ENCODE measurements at regions not wholly inside any gene's neighbourhood (a gene's known extent, or its start where the extent isn't known, plus 50 kb on each side); places are given as distances from the start of the nearest gene placed in this dataset.
A peak's percentile ranks its signal among the peaks of the same experiment; 100 is the strongest.
"Not testable (repeated sequence)": the region's sequence is repeated elsewhere in the genome, so short reads cannot be mapped to it uniquely, and the experiment has no call there.

DNA sequence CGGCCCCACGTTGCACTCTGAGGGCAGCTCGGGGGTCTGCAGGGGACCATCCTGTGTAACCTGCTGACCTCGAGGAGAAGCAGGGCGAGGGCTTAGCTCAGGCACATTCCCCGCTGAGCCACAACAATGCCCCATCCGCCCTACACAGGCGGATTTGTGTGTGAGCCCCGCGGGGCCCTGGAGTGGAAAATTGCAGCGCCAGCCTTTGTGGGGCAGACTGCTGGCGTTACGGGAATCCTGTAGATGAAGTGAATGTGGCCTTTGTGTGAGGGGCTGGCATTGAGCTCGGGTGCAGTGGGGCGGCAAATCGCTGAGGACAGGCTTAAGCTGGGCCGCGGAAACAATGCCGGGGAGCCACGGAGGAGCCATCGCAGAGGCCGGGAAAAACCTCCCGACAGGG is 3970.3 kb upstream of the TPTE start:
- not testable (repeated sequence) for DNase-seq (ENCODE audit: low read depth, low spot score); H3K4me3 ChIP-seq (ENCODE audit: low read length)

DNA sequence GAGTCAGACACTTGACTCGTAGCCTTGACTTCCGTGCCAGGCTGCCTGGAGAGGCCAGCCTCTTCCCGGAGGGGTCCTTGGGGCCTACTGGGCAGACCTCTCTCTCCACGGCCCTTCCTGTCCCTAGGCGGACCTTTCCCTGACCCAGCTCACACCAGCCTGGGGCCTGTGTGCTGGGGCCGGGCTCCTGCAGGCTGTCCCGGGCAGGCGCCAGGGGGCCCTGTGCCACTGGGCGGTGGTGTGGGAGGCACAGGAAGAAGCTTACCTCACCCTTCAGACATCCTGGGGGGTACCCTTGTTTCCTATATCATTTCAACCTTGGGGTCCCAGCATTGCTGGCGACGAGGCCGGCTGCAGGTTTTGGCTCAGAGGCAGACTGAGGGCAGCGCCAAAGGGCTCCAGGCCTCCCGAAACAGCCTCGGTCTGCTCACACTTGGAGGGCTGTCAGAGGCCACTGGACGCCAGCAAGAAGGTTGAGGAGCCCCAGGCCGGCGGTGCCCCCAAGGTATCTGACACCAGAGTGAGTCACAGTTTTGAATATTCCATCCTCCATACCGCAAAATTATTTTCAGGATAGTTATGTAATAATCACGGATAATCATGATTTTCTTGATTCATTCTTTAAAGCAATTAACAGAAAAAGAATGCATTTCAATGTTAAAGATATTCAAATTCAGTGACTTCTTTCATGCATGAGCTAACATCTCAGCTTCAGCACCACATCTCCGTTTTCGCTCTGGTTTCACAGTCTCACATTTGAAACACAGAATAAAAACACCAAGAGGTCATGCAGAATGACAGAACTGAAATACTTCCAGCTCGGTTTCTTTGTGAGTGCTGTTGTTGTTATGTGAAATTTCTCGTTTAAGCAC is 3967.6 kb upstream of the TPTE start:
- not testable (repeated sequence) for H3K4me3 ChIP-seq (ENCODE audit: low read length); DNase-seq (ENCODE audit: low read depth, low spot score)

DNA sequence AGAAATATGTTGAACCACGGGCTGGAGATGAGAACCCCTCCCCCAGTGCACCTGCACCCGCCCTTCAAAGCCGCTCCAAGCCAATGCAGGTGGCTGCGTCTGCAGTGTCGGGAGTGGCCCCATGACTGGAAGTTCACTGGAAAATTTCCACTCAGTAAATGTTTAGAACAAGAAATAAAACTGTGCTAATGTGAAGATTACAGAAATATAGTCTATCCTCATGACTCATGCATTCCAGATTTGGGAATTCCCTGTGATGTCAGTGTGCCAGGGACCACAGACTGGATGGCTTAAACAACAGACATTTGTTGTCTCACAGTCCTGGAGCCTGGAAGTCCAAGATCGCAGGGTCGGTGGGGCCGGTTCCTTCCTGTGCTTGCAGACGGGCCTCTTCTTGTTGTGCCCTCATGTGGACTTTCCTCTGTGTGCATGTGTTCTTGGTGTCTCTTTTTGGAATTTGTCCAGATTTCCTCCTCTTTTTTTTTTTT is 3967.0 kb upstream of the TPTE start:
- DNase-seq (ENCODE audit: low read depth, low spot score); H3K4me3 ChIP-seq (ENCODE audit: low read length): not testable (repeated sequence)

DNA sequence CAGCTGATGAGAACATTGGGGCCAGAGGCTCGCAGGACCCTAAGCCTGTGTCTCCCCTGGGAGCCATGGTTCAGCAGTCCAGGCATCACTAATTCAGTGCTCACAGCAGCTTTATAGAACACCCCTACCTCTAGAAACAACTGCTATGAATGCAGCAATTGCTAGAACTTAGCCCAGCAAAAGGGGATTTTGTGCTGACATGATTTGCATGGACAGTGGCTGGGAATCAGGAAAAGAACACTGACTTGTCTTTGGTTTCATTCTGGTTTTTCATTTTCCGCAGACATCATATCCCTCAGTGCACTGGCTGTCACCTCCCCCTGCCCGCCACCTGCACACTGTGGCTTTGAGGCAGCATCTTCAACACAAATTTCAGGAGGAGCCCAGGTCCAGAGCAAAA is 3964.9 kb upstream of the TPTE start:
- DNase-seq (ENCODE audit: low read depth, low spot score); H3K4me3 ChIP-seq (ENCODE audit: low read length): not testable (repeated sequence)

DNA sequence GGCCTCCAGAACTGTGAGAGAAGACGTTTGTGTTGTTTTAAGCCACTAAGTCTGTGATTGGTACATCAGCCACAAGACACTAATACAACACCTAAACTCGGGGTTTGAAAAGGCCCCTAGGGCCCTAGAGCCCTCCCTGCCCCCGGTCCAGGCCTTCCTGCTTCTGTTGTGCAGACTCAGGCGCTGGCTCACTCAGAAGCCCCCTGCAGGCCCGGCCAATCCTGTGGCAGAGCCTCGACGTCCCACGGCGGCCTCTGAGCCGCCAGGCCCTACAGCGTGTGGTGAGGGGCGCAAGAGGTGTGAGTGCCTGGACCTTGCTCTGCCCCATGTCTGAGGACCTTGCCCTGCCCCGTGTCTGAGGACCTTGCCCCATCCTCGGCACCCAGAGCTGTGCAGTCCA is 3964.0 kb upstream of the TPTE start:
- H3K4me3 ChIP-seq (ENCODE audit: low read length); DNase-seq (ENCODE audit: low read depth, low spot score): not testable (repeated sequence)

DNA sequence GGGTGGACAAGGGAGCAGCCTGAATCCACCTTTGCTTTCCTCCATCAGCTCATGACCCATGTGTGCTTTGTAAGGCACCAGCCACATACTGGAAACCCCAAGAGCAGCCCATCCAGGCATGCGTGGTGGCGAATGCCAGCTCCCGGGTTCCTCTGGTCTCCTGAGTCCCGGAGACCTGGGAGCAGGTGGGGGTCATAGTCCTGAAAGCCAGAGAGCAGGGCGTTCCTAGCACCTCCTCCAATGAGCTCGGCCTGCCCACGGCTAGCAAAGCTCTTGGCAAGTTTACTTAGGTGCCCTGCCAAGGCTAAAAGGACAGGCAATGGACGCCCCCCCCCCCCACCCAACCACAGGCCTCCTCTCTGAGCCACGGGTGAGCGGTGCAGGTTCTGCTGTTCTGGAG is 3960.2 kb upstream of the TPTE start:
- not testable (repeated sequence) for H3K4me3 ChIP-seq (ENCODE audit: low read length); DNase-seq (ENCODE audit: low read depth, low spot score)

DNA sequence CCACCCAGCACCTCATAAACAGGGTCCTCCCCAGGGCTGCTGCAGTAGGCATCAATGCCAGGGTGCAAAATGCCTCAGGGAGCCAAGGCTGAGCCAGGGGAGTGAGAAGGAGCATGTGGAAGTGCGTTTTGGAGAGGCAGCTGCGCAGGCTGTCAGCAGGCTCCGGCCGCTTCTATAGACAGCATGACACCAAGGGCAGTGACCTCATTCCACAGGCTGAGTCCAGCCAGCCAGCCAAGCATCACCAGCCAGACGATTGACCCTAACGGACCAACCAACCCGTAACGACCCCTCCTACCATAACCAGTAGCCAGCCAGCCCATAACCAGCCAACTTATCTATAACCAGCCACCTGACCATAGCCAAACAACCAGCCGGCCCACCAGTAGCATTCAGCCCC is 3959.8 kb upstream of the TPTE start:
- H3K4me3 ChIP-seq (ENCODE audit: low read length); DNase-seq (ENCODE audit: low read depth, low spot score): not testable (repeated sequence)

DNA sequence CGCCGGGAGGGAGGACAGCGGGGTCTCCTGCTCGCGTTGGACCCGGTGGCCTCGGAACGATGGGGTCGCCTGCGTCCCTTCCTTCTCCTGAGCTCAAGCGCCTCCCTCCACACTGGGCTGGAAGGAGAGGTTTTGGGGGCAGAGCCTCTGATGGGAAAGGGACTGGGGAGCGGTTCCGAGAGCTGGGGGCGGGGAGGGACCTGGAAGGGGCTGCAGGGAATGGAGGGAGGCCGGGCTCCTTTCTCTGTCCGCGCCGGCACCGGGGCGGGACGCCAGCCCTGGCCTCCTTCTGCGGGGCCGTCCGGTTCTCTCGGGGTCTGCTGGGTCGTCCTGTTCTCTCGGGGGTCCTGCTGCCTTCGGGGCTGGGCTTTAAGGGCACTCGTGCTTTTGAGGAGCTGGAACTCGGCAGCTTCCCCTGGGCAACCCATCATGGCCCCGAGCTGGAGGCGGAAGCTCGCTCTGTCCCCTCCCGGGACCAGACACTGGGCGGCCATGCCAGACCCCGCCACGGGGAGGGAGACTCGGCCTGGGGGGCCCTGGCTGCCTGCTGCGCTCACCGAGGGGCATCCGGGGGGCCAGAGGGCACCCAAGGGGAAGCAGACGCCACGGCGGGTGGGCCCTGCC is 3956.7 kb upstream of the TPTE start:
- not testable (repeated sequence) for H3K4me3 ChIP-seq (ENCODE audit: low read length); DNase-seq (ENCODE audit: low read depth, low spot score)

DNA sequence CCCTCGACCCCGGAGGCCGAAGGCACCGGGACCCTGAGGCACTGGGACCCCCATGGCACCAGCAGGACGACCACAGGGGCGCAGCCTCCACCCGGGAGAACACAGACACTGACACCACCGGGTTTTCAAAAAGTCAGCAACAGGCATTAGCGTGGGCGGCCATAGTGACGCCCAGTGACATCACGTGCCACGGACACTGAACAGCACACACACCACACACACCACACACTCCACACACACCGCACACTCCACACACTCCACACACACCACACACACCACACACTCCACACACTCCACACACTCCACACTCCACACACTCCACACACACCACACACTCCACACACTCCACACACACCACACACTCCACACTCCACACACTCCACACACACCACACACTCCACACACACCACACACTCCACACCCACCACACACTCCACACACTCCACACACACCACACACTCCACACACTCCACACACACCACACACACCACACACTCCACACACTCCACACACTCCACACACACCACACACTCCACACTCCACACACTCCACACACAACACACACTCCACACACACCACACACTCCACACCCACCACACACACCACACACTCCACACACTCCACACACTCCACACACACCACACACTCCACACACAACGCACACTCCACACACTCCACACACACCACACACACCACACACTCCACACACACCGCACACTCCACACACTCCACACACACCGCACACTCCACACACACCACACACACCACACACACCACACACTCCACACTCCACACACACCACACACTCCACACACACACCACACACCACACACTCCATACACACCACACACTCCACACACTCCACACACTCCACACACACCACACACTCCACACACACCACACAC is 3955.9 kb upstream of the TPTE start:
- H3K4me3 ChIP-seq (ENCODE audit: low read length): peak overlapping the region; percentile 35
- DNase-seq (ENCODE audit: low read depth, low spot score): not testable (repeated sequence)

DNA sequence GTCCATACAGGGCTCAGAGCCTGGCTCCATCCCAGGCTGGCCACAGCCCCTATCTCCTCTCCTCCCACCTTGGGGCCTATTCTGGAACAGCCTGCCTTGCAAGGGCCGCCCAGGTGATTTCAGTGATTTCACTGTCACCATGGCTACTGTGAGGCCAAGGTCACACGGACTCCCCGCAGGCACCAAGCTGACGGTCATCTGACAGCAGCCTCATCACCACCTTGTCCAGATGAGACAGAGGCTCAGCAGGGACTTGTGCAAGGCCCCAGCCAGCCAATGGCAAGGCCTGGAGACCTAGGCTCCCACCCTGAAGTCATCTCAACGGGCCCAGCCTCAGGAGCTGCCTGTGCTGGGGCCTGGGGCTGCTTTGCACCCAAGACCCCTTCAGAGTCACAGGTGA is 3953.8 kb upstream of the TPTE start:
- H3K4me3 ChIP-seq (ENCODE audit: low read length); DNase-seq (ENCODE audit: low read depth, low spot score): not testable (repeated sequence)

DNA sequence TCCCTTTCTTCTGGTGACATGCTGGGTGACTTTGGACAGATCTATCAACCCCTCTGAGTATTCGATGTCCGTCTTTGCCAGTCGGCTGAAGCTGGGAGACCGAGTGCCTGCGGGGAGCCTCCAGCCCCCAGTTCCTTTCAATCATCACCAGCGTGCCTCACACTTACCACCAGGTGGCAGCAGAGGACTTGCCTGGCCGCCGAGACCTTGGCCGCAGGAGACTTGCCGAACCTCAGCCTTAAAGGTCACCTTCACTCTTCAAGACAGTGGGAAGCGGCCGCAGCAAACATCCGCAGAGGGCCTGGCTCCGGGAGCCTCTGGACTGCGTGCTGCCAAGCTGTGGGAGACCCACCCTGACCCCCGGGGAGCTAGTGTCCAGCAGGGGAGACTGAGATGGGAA is 3952.2 kb upstream of the TPTE start:
- not testable (repeated sequence) for DNase-seq (ENCODE audit: low read depth, low spot score); H3K4me3 ChIP-seq (ENCODE audit: low read length)

DNA sequence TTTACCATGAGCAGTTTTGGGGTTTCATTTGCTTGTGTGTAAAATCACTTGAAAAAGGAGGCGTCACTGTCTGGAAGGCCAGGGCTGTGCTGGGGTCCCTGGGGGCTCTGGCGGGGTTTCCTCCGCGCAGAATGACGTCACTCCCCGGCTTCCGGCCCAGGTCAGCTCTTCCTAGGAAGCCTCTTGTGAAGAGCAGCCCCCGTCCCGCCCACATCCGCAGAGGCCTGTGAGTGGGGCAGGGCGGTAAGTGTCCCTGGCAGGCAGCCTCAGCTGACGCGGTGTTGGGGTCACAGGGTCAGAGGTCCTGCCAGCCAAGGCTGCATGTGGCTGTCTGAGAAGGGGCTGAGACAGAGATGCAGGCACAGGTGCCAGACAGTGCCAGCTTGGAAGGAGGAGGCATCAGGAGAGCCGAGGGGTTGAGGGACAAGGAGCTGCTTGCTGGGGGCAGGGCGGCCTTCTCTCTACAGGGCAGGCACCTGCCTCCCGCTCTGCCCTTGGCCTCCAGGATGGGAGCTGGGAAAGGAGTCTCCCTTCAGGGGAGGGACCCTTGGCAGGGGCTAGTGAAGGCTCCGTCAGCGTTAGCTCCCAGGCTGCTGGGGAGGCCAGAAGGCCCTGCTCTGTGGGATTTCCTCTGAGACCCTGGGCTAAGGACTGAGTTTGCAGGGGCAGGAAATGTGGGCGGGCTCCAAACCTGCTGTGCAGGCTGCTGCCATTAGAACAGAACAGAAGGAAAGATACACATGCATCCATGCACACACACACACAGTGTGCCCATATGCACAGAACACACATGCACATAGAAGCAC is 3951.6 kb upstream of the TPTE start:
- not testable (repeated sequence) for DNase-seq (ENCODE audit: low read depth, low spot score)

DNA sequence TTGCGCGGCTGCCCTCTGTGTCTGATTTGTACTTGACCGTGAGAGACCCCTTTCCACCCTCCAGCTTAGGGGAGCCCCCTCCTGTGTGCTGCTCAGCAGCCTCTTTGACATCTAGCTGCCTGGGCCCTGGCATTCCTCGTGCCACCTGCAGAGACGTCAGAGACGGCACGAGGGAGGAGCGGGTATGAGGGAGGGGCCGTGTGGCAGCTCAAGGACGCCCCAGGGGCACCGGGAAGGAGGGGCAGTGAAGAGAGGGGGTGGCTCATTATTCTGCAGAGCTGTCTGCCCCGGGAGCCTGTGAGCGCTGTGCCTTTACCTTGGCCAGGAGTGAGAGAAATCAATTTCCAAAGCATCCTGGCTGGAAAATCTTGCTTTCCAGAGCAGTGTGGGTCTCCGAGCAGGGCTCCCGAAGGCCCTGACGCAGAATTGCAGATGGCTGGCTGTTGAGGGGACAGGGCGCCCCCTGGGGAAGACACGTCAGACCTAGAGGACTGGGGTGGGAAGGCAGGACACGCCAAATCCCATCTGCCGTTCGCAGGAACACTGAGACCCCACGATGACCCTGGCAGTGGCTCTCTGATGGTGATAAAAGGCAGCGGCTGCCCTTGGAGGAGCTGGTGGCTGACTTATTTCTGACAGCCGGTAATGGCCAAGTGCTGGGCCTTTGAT is 3950.5 kb upstream of the TPTE start:
- not testable (repeated sequence) for H3K4me3 ChIP-seq (ENCODE audit: low read length); DNase-seq (ENCODE audit: low read depth, low spot score)

More for the DNA sequence above, 3951.6 kb upstream of the TPTE start:
- H3K4me3 ChIP-seq (ENCODE audit: low read length): not testable (repeated sequence)

DNA sequence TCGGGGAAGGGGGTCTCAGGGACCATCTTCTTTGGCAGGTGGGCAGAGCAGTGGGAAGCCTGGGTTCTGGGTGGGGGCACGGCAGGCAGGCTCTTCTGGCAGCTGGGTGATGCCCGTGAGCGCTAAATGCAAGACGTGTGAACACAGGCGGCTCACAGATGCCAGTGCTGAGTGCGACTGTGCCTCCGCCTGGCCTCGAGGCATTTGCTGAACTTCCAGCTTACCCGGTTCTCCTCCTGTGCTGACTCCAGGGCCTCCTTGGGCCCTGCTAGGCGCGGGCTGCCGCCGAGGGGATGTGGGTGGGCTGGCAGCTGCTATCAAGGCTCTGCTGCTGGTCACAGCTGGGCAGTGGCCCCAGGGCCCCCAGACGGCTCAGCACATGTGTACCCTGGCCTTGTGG is 3947.8 kb upstream of the TPTE start:
- DNase-seq (ENCODE audit: low read depth, low spot score): not testable (repeated sequence)

DNA sequence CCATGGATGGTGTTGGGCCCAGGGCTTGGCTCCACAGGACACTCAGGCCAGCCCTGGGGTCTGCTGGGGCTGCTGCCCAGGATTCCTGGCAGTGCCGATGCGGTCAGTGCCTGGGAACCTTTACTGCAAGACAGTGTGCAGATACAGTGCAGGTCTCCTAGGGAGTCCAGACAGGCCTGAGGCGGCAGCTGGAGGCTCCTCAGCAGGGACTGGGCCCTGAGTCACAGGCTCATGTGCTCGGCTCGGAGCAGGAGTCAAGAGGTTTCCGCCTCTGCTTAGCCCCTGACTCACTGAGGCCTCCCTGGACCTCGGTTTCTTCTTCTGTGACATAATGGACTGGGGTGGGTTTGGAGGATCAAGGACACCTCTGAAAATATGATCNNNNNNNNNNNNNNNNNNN is 3941.6 kb upstream of the TPTE start:
- DNase-seq (ENCODE audit: low read depth, low spot score); H3K4me3 ChIP-seq (ENCODE audit: low read length): not testable (repeated sequence)

More for the DNA sequence above, 3947.8 kb upstream of the TPTE start:
- not testable (repeated sequence) for H3K4me3 ChIP-seq (ENCODE audit: low read length)
